ENCODE measurements at regions not wholly inside any gene's neighbourhood (a gene's known extent, or its start where the extent isn't known, plus 50 kb on each side); places are given as distances from the start of the nearest gene placed in this dataset.
"Not testable (repeated sequence)": the region's sequence is repeated elsewhere in the genome, so short reads cannot be mapped to it uniquely, and the experiment has no call there.

DNA sequence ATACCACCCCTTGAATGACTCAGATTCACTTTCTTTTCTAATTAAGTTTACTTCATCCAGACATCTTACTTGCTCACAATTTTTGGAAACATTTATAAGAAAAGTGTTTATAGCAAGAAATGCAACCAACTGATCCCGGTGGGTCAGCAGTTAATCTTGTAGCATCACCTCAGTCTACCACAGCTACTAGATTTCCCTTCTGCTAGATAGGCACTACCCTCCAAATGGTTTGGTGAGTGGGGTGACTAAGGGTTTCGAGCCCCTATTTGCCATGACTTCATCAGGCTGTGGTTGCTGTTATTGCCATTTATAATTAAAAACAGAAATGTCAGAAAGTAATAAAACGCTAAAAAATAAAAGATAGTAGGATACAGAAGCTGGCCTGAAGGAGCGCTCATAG is 930.1 kb upstream of the GJE1 start:
- in situ Hi-C loops (cut with MboI; ENCODE audit: low sequenced_read_pairs) = no loop called here

DNA sequence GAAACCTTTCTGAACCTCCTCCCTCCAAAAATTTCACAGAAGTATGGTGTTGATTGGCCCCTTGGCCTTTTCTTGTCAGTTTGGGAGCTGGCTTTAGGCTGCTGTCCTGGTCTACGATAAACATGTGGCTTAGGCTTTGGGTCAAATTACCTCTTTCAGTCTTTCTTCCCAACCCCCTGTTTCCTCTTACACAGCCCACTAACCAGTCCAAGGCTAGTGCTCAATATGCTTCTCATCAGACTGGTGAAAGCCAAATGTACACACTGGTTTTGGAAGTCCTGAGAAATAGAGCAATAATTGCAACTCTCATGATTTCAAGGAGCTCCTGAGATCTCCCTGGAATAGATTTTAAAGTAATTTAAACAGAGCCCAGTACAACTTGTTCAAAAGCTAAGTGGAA is 933.7 kb upstream of the GJE1 start:
- in situ Hi-C loops (cut with MboI; ENCODE audit: low sequenced_read_pairs) = no loop called here

DNA sequence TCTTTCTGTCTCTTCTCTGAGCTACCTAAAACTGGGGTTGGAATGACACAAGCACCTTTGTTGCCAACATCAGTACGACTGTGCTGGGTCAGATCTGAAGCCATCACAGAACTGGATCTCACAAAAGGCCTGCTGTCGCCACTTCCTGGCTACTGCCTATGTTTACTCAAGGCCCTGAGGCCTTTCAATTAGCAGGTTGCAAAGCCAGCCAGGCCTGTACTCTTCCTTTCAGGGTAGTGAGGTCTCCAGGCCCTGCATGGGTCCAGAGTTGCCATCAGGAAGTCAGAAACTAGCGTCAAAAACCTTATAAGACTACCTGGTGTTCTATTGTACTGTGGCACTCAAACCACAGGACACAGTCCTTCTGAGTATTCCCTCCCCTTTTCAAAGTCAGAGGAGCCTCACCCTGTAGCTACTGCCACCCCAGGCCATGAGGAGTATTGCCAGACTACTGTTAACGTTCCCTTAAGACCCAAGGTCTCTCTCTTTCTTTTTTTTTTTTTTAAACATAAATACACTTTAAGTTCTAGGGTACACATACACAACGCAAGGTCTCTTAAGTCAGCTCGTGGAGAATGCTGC is 937.4 kb upstream of the GJE1 start:
- in situ Hi-C loops (cut with MboI; ENCODE audit: low sequenced_read_pairs) = no loop called here

DNA sequence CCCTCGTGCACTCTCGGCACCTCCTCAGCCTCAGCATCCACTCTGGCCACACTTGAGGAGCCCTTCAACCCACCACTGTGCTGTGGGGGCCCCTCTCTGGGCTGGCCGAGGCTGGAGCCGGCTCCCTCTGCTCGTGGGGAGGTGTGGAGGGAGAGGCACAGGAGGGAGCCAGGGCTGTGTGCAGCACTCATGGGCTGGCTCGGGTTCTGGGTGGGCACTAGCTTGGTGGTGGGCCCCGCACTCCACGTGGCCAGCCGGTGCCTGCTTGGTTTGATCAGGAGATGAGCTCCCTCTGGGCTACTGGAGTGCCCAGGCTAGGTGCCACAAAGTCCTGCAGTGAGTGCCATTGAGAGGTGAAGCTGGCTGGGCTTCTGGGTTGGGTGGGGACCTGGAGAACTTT is 949.4 kb upstream of the GJE1 start:
- in situ Hi-C loops (cut with MboI; ENCODE audit: low sequenced_read_pairs) = no loop called here

DNA sequence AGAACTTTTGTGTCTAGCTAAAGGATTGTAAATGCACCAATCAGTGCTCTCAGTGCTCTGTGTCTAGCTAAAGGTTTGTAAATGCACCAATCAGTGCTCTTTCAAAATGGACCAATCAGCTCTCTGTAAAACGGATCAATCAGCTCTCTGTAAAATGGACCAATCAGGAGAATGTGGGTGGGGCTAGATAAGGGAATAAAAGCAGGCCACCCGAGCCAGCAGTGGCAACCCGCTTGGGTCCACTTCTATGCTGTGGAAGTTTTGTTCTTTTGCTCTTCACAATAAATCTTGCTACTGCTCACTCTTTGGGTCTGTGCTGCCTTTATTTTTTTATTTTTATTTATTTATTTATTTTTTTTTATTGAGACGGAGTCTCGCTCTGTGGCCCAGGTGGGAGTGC is 957.3 kb upstream of the GJE1 start:
- in situ Hi-C loops (cut with MboI; ENCODE audit: low sequenced_read_pairs) = not testable (repeated sequence)

DNA sequence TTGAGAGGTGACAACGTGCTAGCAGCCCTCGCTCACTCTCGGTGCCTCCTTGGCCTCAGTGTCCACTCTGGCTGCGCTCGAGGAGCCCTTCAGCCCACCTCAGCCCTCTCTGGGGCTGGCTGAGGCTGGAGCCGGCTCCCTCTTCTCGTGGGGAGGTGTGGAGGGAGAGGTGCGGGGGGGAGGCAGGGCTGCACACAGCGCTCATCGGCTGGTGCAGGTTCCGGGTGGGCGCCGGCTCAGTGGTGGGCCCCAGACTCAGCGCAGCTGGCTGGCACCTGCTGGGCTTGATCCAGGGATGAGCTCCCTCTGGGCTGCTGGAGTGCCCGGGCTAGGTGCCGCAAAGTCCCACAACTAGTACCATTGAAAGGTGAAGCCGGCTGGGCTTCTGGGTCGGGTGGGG is 957.8 kb upstream of the GJE1 start:
- in situ Hi-C loops (cut with MboI; ENCODE audit: low sequenced_read_pairs) = no loop called here

DNA sequence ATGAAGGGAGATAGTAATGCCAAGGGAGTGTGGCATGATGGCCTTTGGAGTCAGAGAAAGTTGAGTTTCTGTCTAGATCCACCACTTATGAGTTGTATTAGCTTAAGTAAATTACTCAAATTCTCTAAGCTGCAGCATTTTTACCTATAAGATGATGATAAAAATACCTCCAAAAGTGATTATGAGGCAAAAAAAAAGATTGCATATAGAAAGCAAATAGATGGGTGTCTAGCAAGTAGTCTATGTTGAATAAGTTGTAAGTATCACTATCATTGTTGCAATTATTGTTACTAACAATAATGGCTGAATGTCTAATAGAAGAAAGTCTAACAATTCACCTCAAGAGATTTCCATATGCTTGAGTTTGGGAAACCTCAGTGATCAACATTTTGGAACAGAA is 959.2 kb upstream of the GJE1 start:
- in situ Hi-C loops (cut with MboI; ENCODE audit: low sequenced_read_pairs) = no loop called here

DNA sequence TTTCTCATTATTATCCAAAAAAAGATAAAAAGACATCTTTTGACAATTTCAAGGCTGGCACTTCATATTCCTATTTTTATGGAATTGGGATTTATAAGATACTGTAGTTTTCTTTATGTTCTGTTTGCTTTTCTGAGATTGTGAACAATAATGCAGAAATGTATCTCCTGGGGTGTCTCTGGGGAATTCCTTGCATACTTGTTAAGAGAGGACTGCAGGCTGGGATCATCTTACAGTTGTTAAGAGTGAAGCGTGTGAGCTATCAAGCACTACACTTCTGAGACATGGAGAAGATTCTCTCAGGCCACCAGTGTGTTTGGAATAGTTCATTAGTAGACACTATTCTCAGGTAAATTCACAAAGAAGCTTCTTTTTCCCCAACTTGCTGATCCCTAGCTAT is 963.3 kb upstream of the GJE1 start:
- in situ Hi-C loops (cut with MboI; ENCODE audit: low sequenced_read_pairs) = no loop called here

DNA sequence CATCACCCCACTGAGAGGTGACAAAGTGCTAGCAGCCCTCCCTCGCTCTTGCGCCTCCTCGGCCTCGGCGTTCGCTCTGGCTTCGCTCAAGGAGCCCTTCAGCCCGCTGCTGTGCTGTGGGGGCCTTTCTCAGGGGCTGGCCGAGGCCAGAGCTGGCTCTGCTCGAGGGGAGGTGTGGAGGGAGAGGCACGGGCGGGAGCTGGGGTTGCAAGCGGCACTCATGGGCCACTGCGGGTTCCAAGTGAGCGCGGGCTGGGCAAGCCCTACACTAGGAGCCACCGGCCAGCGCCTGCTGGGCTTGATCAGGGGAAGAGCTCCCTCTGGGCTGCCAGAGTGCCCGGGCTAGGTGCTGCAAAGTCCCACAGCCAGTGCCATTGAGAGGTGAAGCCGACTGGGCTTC is 964.8 kb upstream of the GJE1 start:
- in situ Hi-C loops (cut with MboI; ENCODE audit: low sequenced_read_pairs) = no loop called here

DNA sequence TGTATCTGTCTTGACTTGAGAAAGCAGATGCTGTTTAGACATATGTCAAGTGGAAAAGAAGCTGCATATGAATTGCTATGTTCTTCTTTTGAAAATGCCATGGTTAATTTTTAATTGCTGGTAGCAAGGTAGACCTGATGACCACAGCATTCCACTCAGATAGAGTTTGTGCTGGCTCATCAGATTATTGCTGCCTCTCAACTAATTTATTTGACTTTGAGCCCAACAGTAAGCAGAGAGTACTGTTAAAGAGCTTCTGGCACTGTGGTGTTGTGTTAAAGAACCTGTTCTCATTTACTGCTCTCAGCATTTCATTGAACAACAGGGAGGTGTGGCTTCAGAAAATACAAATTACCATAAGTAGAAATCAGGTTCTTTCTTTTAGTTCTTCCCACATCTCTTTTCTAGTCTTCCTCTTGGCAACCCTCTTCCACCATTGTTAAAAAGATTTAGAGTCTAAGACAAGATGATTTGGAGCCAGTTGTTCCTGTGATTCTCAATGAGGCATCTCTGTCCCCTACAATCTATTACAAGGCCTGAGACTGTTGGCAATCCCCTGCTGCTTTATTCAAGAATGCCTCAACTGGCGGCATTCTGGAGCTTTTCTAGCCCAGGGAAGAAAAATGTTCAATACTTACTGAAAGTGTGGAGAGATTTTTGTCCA is 967.6 kb upstream of the GJE1 start:
- in situ Hi-C loops (cut with MboI; ENCODE audit: low sequenced_read_pairs) = no loop called here

DNA sequence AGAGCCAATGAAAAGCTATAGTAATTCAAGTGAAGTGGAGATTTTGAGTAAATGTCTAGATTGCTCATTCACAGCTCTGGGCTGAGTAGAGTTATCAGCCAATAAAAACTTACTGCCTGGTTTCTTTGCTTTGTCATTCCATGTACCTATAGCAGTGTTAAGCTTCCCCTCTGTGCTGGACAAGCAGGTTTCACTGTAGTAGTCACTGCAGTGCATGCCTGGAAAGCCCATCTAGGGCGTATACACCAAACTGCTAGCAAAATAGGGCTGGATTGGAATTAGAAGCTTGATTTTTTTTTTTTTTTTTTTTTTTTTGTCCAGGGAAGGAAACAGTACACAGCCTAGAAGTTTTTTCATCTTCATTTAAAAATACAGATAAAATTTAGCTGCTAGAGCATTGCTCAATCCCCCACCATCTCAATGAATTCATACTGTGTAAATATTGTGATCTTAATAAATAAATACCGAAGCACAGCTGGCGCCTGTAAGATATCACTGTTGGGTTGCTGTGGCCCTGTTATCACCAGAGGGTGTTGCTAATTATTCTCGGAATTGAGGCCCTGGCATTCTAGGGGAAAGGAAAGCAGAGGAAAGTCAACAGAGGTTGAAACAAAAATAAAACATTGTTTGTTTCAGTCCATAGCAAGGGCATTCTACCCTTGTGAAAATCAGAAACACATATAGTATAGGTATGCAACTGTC is 968.5 kb upstream of the GJE1 start:
- in situ Hi-C loops (cut with MboI; ENCODE audit: low sequenced_read_pairs) = no loop called here

DNA sequence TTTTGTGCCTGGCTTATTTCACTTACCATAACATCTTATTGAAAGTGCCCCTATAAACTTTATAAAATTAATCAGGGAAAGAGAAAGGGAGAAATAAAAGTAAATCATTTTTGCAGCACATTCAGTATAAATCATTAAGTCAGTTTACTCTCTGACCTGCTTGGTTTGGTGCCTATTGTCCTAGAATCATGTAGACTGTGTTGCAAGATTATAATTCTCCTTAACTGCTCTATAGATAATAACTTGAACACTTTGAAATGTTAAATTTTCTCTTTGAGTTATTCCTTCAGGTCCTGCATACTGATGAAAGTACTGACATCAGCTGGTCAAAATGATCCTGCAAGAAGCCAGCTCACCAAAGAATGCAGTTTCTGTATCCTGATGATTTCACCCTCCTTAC is 969.6 kb upstream of the GJE1 start:
- in situ Hi-C loops (cut with MboI; ENCODE audit: low sequenced_read_pairs) = no loop called here

DNA sequence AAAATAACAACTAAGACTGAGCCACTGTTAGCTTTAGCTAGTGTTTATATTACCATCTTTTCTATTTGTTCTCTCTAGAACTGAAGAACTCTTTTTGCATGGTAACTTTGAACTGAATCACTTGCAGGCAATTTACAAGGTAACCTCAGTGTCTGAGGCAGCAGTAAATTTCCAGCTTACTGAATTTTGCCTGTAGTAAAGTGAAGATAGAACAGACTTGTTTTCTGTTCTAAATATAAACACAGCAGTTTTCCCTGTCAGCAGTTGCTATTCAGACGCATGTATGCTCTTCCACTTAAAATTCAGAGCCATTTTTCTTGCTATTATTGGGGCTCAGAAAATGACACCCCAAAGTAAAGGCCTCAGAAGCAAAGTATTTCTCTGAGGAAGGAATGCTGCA is 974.0 kb upstream of the GJE1 start:
- in situ Hi-C loops (cut with MboI; ENCODE audit: low sequenced_read_pairs) = no loop called here

DNA sequence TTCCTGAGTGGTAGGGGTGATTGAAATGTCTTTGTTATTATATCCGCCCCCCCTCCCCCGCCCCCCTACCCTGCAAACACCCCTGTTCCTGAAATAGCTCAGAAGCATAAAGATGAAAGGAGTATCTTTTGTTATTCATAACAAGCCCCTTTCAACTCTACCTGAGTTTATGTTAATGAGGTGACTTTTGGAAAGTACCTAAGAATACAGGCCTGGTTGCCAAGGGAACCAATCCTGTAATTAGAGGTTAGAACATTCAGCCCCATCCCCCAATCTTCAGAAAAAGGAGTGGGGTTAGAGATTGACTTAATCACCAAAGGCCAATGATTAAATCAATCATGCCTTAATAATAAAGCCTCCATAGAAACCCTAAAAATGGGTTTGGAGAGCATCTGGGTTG is 979.2 kb upstream of the GJE1 start:
- in situ Hi-C loops (cut with MboI; ENCODE audit: low sequenced_read_pairs) = no loop called here

DNA sequence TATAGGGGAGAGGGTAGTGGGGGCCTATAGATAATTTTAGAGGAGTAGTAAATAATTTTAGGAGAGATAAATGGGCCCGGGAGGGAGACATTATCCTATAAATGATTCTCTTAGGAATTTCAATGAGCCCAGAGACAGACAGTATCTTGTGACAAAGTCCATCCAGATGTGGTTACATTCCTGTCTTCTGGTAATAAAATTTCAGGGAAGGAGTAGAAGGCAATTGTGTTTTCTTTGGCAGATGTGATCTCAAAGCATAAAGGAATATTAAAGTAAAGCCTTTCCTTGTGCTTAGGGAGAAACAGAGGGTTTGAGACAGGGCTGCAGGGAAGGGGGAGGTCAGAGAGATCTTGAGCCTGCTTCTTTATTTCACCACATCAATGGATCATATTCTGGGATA is 979.8 kb upstream of the GJE1 start:
- in situ Hi-C loops (cut with MboI; ENCODE audit: low sequenced_read_pairs) = no loop called here

DNA sequence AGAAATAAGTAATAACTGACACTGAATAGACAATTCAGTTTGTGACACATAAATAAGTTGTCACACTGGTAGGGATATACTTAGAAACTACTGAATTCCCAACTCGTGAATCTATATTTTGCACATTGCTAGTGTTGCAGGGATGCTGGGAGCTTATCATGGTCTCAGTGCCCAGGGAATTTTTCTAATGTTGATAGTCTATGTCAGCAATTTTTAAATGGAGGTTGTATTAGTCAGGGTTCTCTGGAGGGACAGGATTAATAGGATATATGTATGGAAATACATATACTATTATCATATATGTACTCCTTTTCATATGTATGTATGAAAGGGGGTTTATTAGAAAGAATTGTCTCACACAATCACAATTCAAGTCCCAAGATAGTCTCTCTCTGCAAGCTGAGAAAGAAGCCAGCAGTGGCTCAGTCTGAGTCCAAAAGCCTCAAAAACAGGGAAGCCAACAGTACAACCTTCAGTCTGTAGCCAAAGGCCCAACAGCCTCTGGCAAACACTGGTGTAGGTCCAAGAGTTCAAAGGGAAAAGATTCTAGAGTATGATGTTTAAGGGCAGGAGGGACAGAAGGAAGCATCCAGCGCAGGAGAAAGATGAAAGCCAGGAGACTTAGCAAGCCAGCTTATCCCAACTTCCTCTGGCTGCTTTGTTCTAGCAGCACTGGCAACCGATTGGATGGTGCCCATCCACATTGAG is 980.9 kb upstream of the GJE1 start:
- in situ Hi-C loops (cut with MboI; ENCODE audit: low sequenced_read_pairs) = no loop called here

DNA sequence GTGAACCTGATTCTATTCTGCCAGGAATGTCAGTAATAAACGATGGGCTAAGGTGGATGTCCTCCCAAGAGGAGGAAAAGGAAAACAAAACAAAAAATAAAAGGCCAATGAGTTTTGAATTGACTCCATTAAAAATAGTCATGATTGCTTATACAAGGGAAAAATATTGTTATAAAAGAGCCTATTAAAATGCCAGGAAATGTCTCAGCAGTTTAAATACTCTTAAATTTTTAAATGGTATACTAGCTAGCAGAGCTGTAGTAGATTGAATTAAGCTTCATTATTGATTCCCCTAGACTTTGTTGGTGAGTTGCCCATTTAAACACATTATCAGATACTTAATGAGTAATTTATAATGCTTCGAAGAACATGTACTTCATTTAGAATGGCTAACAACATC is 990.9 kb upstream of the GJE1 start:
- in situ Hi-C loops (cut with MboI; ENCODE audit: low sequenced_read_pairs) = no loop called here

DNA sequence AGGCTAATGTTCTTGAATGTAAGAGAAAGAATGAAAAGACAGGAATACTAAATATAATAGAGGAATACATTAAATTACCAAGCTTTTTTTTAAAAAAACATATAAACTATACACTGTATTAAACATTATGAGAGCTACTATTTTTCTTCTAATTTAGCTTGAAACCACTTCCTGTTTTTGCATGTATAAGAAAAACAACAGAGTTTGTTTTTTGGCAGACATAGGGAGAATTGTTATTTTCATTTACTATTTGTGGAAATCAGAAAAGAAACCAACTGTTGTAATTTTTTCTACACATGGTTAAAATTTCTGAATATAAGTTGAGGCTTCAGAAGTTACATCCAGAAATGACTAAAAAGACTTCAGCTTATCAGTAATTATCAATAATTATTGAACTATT is 991.8 kb upstream of the GJE1 start:
- in situ Hi-C loops (cut with MboI; ENCODE audit: low sequenced_read_pairs) = no loop called here

DNA sequence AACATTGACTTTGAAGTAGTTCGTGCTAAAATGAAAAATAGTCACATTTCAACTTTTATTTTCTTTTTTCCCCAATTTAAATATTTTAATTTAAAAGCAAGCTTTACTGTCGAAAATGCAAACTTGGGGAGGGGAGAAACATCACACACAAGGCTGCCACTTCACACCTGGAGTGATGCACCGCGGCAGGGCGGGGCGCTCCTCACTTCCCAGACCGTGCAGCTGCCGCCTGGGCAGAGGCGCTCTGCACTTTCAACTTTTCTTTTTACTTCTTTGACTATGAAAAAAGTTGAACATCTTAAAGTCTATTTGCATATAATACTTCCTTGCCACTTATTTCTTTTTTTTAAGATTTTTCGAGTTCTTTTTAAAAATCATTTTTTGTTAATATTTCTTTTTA is 993.3 kb upstream of the GJE1 start:
- in situ Hi-C loops (cut with MboI; ENCODE audit: low sequenced_read_pairs) = no loop called here

DNA sequence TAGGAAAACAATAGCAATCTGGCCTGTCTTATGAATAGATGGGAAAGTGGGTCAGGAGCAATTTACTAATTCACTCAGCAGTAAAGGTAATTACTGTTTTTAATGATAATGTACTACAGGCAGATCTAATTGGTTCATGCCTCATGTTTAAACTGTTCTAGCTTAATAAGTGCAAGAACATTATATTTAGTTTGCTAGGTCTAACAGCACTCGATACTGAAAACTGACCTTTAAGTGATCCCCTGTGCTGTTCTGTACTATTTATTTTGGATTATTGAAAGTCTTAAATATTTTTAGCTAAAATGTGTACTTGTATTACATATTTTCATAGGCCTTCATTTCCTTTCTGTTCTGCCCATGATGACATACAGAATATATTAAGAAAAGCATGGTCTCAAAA is 998.0 kb upstream of the GJE1 start:
- in situ Hi-C loops (cut with MboI; ENCODE audit: low sequenced_read_pairs) = no loop called here

DNA sequence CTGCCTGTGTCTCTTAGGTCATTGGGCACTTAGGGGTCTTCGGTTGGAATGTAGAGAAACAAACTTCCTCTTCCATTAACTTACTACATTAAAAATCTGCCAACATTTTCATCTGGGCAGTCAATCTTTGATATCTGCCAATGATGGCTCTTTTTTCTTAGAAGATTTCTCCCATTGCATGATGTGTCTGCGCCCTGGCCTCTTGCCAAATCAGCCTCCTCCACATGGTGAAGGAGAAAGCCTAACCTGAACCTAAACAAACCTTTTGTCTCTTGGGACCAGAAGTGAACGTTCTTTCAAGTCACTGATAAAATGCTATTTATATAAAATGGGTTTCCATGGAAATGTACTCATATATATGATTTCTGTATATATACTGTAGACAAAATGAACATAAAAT is 998.9 kb upstream of the GJE1 start:
- in situ Hi-C loops (cut with MboI; ENCODE audit: low sequenced_read_pairs) = no loop called here

DNA sequence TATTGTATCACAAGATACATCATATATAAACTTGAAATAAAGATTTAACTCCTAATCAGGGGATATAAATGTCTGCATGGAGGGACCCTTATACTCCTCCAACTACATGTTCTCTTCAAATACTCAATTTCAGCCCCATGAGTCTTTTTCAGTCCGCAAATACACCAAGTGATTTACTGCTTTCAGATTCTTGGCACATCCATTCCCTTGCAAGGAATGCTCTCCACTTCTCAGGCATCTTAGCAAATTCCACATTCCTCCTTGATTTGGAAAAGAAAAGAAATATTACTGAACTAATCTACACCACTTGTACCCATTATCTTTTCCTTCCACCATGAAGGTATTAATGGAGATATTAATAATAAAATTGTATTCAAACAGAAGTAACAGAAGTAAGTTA is 999.4 kb upstream of the GJE1 start:
- in situ Hi-C loops (cut with MboI; ENCODE audit: low sequenced_read_pairs) = no loop called here

Data from HL-60/S4 treated with retinoic acid at 250 ng/mL for 4 days and 3 days (cell line).